Lung (tissue), 11 donors: ENCODE measurements at regions not wholly inside any gene's neighbourhood (a gene's known extent, or its start where the extent isn't known, plus 50 kb on each side); places are given as distances from the start of the nearest gene placed in this dataset.

ENCODE experiments used
- ATAC-seq: fragments of 200-7000 bp; cut with Tn5 transposase; one replicate; pipeline ENCODE4 v1.9.1; 2020; ENCODE audit warnings: moderate number of reproducible peaks; ENCODE audit not compliant: insufficient read depth, low FRiP score
- DNase-seq, 3 donors: peaks; one replicate each; pipeline ENCODE4 v3.0.0-alpha.2; 2013 to 2017
- H3K27ac ChIP-seq, 2 donors: one replicate each; pipeline ENCODE4 v1.5.1; 2013; ENCODE audit warnings: mild to moderate bottlenecking in 2 of 2, moderate library complexity in 2 of 2, control low read depth in 1 of 2, inconsistent platforms in 1 of 2, low read depth in 1 of 2, low read length in 1 of 2
- H3K27me3 ChIP-seq, 3 donors: one replicate each; pipeline ENCODE4 v1.5.1; 2013; ENCODE audit warnings: low read length in 2 of 3; ENCODE audit not compliant: control insufficient read depth in 3 of 3, insufficient read depth in 3 of 3
- H3K36me3 ChIP-seq, 4 donors: one replicate each; pipeline ENCODE4 v1.5.1; 2013; ENCODE audit warnings: low read length in 4 of 4, mild to moderate bottlenecking in 1 of 4, moderate library complexity in 1 of 4; ENCODE audit not compliant: control insufficient read depth in 4 of 4, insufficient read depth in 4 of 4
- H3K4me1 ChIP-seq, 5 donors: one replicate each; pipeline ENCODE4 v1.5.1; 2013; ENCODE audit warnings: low read length in 5 of 5, mild to moderate bottlenecking in 2 of 5, moderate library complexity in 1 of 5; ENCODE audit not compliant: control insufficient read depth in 5 of 5, insufficient read depth in 5 of 5
- H3K4me3 ChIP-seq: one replicate; pipeline ENCODE4 v1.5.1; 2013; ENCODE audit warnings: mild to moderate bottlenecking, control low read depth, moderate library complexity
- H3K9ac ChIP-seq, 2 donors: one replicate each; pipeline ENCODE4 v1.5.1; 2013; ENCODE audit warnings: low read length in 2 of 2, control low read depth in 1 of 2; ENCODE audit not compliant: insufficient read depth in 1 of 2
- H3K9me3 ChIP-seq, 4 donors: one replicate each; pipeline ENCODE4 v1.5.1; 2013; ENCODE audit warnings: low read length in 3 of 4, mild to moderate bottlenecking in 1 of 4, moderate library complexity in 1 of 4; ENCODE audit not compliant: control insufficient read depth in 4 of 4, insufficient read depth in 3 of 4
- WGBS, 2 donors: extraction: QIAGEN DNeasy Blood & Tissue Kit; methylation state at CpG; one replicate each; pipeline ENCODE4 v1.1.7; 2013; 5-methylcytosine and 5-hydroxymethylcytosine counted together
- TF ChIP-seq, protein P1 (sequence below): IDR thresholded peaks from 2 replicates; pipeline ENCODE4 v1.5.1; 2012; ENCODE audit warnings: mild to moderate bottlenecking; ENCODE audit errors: control extremely low read depth, extremely low read depth
- donor health status: control.
- donor health status: control.
- donor health status: Bipolar disorder and iron deficiency.
- donor health status: healthy.
- donor health status: DM: yes; HTN: yes; CAD: no.

DNA sequence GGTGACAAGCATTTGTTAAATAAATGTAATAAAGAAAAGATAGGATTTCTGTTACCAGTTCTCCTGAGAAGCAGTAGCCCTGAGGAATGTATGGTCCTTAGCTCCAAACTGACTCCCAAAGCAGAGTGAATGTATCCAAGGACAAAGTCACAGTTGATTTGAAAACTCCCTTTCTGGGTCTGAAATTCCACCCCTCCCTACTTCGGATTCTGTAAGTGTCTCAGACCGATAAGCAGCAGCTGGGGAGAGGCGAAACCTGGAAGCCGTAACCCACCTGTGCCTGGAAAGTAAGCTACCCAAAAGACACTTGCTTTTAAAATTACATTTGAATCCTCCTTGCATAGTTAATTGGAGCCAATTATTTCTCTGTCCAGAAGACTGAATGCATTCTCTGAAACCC lies 122.9 kb upstream of the FRMD4A start:
- H3K27ac ChIP-seq = no peak overlapping the region
- no peak for ATAC-seq
- H3K4me3 ChIP-seq = no peak overlapping the region
- WGBS, 2 donors = 83 to 89% methylated on average over 4 of the region's 4 CpGs
- H3K36me3 ChIP-seq = no peaks in the 10 kb centered on the region
- H3K4me1 ChIP-seq = peaks cover 0 to 5% (median 0%) of the 10 kb centered on the region in 5 donors
- H3K27me3 ChIP-seq = peaks cover 0 to 2% (median 0%) of the 10 kb centered on the region in 3 donors
- no peak overlapping the region for H3K9ac ChIP-seq
- TF ChIP-seq, protein P1, sequence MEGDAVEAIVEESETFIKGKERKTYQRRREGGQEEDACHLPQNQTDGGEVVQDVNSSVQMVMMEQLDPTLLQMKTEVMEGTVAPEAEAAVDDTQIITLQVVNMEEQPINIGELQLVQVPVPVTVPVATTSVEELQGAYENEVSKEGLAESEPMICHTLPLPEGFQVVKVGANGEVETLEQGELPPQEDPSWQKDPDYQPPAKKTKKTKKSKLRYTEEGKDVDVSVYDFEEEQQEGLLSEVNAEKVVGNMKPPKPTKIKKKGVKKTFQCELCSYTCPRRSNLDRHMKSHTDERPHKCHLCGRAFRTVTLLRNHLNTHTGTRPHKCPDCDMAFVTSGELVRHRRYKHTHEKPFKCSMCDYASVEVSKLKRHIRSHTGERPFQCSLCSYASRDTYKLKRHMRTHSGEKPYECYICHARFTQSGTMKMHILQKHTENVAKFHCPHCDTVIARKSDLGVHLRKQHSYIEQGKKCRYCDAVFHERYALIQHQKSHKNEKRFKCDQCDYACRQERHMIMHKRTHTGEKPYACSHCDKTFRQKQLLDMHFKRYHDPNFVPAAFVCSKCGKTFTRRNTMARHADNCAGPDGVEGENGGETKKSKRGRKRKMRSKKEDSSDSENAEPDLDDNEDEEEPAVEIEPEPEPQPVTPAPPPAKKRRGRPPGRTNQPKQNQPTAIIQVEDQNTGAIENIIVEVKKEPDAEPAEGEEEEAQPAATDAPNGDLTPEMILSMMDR = no peak
- no peak for DNase-seq
- H3K9me3 ChIP-seq = peaks cover 0 to 4% (median 0%) of the 10 kb centered on the region in 4 donors

DNA sequence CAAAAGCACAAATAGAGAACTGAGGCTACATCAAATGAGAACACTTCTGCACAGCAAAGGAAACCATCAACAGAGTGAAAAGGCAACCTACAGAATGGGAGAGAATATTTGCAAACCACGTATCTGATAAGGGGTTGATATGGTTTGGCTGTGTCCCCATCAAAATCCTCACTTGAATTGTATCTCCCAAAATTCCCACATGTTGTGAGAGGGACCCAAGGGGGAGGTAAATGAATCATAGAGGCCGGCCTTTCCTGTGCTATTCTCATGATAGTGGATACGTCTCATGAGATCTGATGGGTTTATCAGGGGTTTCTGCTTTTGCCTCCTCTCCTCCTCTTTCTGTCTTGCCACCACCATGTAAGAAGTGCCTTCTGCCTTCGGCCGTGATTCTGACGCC lies 120.6 kb upstream of the FRMD4A start:
- Histone ChIP-seq H3K4me1 (peaks cover 0 to 6% (median 0%) of the 10 kb centered on the region in 5 donors), H3K9ac (no peak overlapping the region), H3K9me3 (no peaks in the 10 kb centered on the region), H3K27me3 (no peaks in the 10 kb centered on the region), H3K36me3 (no peaks in the 10 kb centered on the region), H3K4me3 (no peak overlapping the region), H3K27ac (no peak overlapping the region)
- no peak for ATAC-seq
- no peak for DNase-seq
- 80 to 95% methylated on average over 6 of the region's 6 CpGs for WGBS, 2 donors
- TF ChIP-seq, protein P1 = no peak

DNA sequence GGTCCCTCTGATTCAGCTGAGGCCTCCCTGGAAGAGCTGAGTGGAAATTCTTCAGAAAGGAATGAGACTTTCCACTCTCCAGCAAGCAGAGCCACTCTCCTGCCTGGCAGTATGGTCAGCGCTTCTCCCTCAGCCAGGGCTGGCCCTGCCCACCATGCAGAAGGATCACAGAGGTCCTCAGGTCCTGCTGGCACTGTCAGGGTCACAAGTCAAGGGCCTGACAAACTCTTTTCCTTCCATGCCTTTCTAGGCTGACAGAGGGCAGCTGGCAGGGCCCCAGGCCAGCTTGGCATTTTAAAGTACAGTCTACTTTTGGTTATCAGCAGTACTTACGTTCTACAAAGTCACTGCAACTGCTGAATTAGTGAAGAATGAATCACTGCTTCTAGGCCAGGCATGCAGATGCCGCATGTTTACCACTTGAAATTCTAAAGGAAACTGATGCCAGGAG lies 119.3 kb upstream of the FRMD4A start:
- WGBS, 2 donors = 73 to 80% methylated on average over 3 of the region's 3 CpGs
- Histone ChIP-seq H3K27ac (peak overlapping the region in 1 of 2 donors; percentile 50), H3K4me1 (peaks cover 0 to 6% (median 0%) of the 10 kb centered on the region in 5 donors), H3K4me3 (no peak overlapping the region), H3K9ac (no peak overlapping the region), H3K36me3 (no peaks in the 10 kb centered on the region), H3K9me3 (no peaks in the 10 kb centered on the region), H3K27me3 (no peaks in the 10 kb centered on the region)
- ATAC-seq = no peak
- no peak for DNase-seq
- TF ChIP-seq, protein P1 = no peak

DNA sequence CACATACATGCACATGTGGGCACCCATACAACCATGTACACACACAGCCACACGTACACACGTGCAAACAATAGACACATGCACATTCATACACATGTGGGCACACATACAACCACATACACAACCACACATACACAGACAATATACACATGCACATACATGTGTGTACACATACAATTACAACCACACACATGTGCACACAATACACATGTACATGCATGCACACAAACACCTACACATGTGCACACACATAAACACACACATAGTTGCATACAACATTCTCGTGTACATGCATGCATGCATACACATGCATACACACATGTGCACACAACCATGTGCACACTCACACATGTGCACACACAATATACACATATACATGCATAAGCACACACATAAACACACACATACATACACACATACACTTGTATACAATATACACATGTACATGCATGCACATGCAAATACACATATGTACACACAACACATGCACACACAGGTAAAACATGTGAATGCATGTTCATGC lies 118.6 kb upstream of the FRMD4A start:
- DNase-seq = no peak
- Histone ChIP-seq H3K9ac (no peak overlapping the region), H3K27ac (no peak overlapping the region), H3K36me3 (no peaks in the 10 kb centered on the region), H3K4me3 (no peak overlapping the region), H3K9me3 (no peaks in the 10 kb centered on the region), H3K4me1 (peaks cover 0 to 6% (median 0%) of the 10 kb centered on the region in 5 donors), H3K27me3 (no peaks in the 10 kb centered on the region)
- ATAC-seq = no peak
- 98 to 99% methylated on average over 3 of the region's 3 CpGs for WGBS, 2 donors
- TF ChIP-seq, protein P1 = no peak
